A673 (cell line): ENCODE measurements at regions not wholly inside any gene's neighbourhood (a gene's known extent, or its start where the extent isn't known, plus 50 kb on each side); places are given as distances from the start of the nearest gene placed in this dataset.

Experiments
- BruUV-seq: library from RNA; stranded (reverse); fragments of 400-500 nt; replicated peaks from 2 replicates; lab custom pipeline; 2021; lab: Mats Ljungman, UMichigan
- CTCF ChIA-PET: fragments of 300-600 bp; sonication (Branson Sonifier 250); formaldehyde crosslinking; loops from one replicate; lab custom pipeline; 2022; ENCODE audit warnings: antibody characterized with exemption; lab: Charles Lee
- POLR2A ChIA-PET: fragments of 300-600 bp; sonication (Branson Sonifier 250); formaldehyde crosslinking; loops from one replicate; lab custom pipeline; 2022; ENCODE audit warnings: antibody characterized with exemption; ENCODE audit not compliant: low non-redundant PET; lab: Charles Lee
- DNase-seq: peaks from one replicate; pipeline ENCODE4 v3.0.0-alpha.2; 2015; ENCODE audit warnings: low spot score
- H3K27ac ChIP-seq: fragments of 200-600 bp; sonication (generic); 2 replicates; pipeline ENCODE4 v1.5.1; 2016; ENCODE audit warnings: mixed run types, low read depth, mild to moderate bottlenecking, mixed read lengths, antibody characterized with exemption, low read length; ENCODE audit not compliant: poor library complexity, severe bottlenecking
- H3K27me3 ChIP-seq: fragments of 200-600 bp; sonication (generic); replicated peaks from 2 replicates; pipeline ENCODE4 v1.6.1; 2017; ENCODE audit warnings: mixed run types, low read depth, mild to moderate bottlenecking, mixed read lengths, antibody characterized with exemption, low read length; ENCODE audit not compliant: insufficient read depth, poor library complexity
- H3K36me3 ChIP-seq: fragments of 200-600 bp; sonication (generic); 2 replicates; pipeline ENCODE4 v1.6.1; 2016; ENCODE audit warnings: mixed run types, mild to moderate bottlenecking, mixed read lengths, antibody characterized with exemption, low read length; ENCODE audit not compliant: insufficient read depth, poor library complexity, severe bottlenecking
- H3K4me1 ChIP-seq: fragments of 200-600 bp; sonication (generic); 2 replicates; pipeline ENCODE4 v1.6.1; 2017; ENCODE audit warnings: mixed run types, mild to moderate bottlenecking, mixed read lengths, antibody characterized with exemption, low read length; ENCODE audit not compliant: insufficient read depth, poor library complexity, severe bottlenecking
- H3K4me3 ChIP-seq: fragments of 200-600 bp; sonication (generic); 2 replicates; pipeline ENCODE4 v1.5.1; 2016; ENCODE audit warnings: low read depth, mixed run types, mild to moderate bottlenecking, mixed read lengths, low read length; ENCODE audit not compliant: poor library complexity, severe bottlenecking
- H3K9me3 ChIP-seq: fragments of 200-600 bp; sonication (generic); 2 replicates; pipeline ENCODE4 v1.6.1; 2016; ENCODE audit warnings: mixed run types, low read depth, mild to moderate bottlenecking, mixed read lengths, antibody characterized with exemption, low read length; ENCODE audit not compliant: poor library complexity, severe bottlenecking
- CTCF ChIP-seq: fragments of 300-800, 200-600 bp; sonication (generic); conservative IDR thresholded peaks from 2 replicates; pipeline ENCODE4 v1.5.1; 2017; ENCODE audit warnings: low read depth, mild to moderate bottlenecking, antibody characterized with exemption, low read length, moderate library complexity, mixed read lengths
- EZH2 ChIP-seq: fragments of 200-600 bp; sonication (generic); IDR thresholded peaks from 2 replicates; pipeline ENCODE4 v1.6.1; 2017; ENCODE audit warnings: borderline replicate concordance, low read depth, mild to moderate bottlenecking, mixed read lengths, antibody characterized with exemption, low read length; ENCODE audit not compliant: poor library complexity, severe bottlenecking
- intact Hi-C: fragments of 100-400 bp; cut with micrococcal nuclease; formaldehyde crosslinking; loops from one replicate; pipeline ENCODE4 v1.10.0; 2022; ENCODE audit not compliant: unreplicated experiment

GRCh38 chr12:23221066-23221465 is 596.1 kb downstream of the ETNK1 start:
- ChIA-PET POLR2A (no interaction called here), CTCF (interaction anchor here (1.2 kb wide), 1 partner anchor 365 kb away, joined by 6 read pairs; no protein-coding TSS in a partner anchor)
- Histone ChIP-seq H3K27me3 (no peaks in the 10 kb centered on the region), H3K4me1 (no peaks in the 10 kb centered on the region), H3K4me3 (no peak overlapping the region), H3K27ac (no peak overlapping the region), H3K36me3 (no peaks in the 10 kb centered on the region), H3K9me3 (no peaks in the 10 kb centered on the region)
- DNase-seq, result peak; percentile 16
- BruUV-seq, result no TSS peak
- TF ChIP-seq EZH2 (no peak), CTCF (peak; percentile 58)
- intact Hi-C loops, result no loop called here

GRCh38 chr12:23221926-23222325 is 597.0 kb downstream of the ETNK1 start:
- H3K4me3 ChIP-seq, result no peak overlapping the region
- H3K27me3 ChIP-seq, result no peaks in the 10 kb centered on the region
- BruUV-seq, result no TSS peak
- intact Hi-C loops, result no loop called here
- TF ChIP-seq EZH2, result no peak
- POLR2A ChIA-PET, result no interaction called here
- H3K4me1 ChIP-seq, result no peaks in the 10 kb centered on the region
- H3K27ac ChIP-seq, result no peak overlapping the region
- DNase-seq, result no peak
- CTCF ChIA-PET, result interaction anchor here (1.2 kb wide), 1 partner anchor 366 kb away, joined by 6 read pairs; no protein-coding TSS in a partner anchor
- no peaks in the 10 kb centered on the region for H3K36me3 ChIP-seq
- H3K9me3 ChIP-seq, result no peaks in the 10 kb centered on the region

- no peak for DNase-seq
- Histone ChIP-seq H3K27me3 (no peaks in the 10 kb centered on the region), H3K9me3 (no peaks in the 10 kb centered on the region), H3K4me1 (no peaks in the 10 kb centered on the region), H3K4me3 (no peak overlapping the region), H3K36me3 (no peaks in the 10 kb centered on the region), H3K27ac (no peak overlapping the region)
- POLR2A ChIA-PET, result no interaction called here
- CTCF ChIA-PET, result no interaction called here
- BruUV-seq, result no TSS peak
- no peak for TF ChIP-seq EZH2
- TF ChIP-seq CTCF, result no peak
- intact Hi-C loops, result no loop called here
These were observed 597.8 kb downstream of the ETNK1 start for GRCh38 chr12:23222801-23223200.

GRCh38 chr12:23228101-23228500 is 603.1 kb downstream of the ETNK1 start:
- no peak for DNase-seq
- H3K4me3 ChIP-seq, result no peak overlapping the region
- H3K36me3 ChIP-seq, result no peaks in the 10 kb centered on the region
- CTCF ChIA-PET, result no interaction called here
- no peaks in the 10 kb centered on the region for H3K9me3 ChIP-seq
- TF ChIP-seq CTCF (no peak), EZH2 (no peak)
- no peaks in the 10 kb centered on the region for H3K27me3 ChIP-seq
- intact Hi-C loops, result no loop called here
- POLR2A ChIA-PET, result no interaction called here
- no peak overlapping the region for H3K27ac ChIP-seq
- BruUV-seq, result no TSS peak
- H3K4me1 ChIP-seq, result no peaks in the 10 kb centered on the region
